GM19438 (cell line): ENCODE measurements at regions not wholly inside any gene's neighbourhood (a gene's known extent, or its start where the extent isn't known, plus 50 kb on each side); places are given as distances from the start of the nearest gene placed in this dataset.

Source experiments
- ATAC-seq: cut with Tn5 transposase; IDR thresholded peaks from one replicate; pipeline ENCODE4 v1.9.1; 2021; ENCODE audit warnings: low read depth; ENCODE audit not compliant: unreplicated experiment

DNA sequence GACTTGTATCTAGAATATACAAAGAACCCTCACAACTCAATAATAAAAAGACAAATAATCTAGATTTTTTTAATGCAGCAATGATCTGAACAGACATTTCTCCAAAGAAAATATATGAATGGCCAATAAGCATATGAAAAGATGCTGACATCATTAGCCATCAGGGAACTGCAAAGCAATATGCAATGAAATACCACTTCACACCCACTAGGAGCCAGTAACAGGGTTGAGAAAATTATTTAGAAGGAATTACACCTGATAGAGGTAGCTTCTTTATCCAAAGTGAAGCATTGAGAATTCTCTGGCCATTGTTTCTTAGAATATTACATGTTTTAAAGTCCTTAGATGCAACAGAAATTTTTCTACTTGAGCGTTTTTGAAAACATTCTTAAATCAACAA is 316.9 kb downstream of the KCNN2 start:
- no peak for ATAC-seq

DNA sequence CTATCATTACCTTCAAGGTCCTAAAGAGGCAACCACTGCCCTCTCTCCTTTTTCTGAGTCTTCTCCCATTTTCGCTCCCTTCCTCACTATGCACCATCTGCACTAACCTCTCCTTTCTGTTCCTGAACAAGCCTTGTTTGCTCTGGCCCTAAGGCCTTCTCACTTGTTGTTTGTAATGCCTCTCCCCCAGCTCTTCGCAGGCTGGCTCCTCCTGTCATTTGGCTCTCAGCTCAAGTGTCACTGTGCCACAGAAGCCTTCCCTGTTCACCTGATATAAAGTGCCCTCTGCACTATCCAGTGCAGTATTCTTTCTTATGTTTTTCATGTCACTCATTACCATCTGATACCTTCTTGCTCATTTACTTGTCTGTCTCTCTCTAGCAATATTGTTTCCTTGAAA is 303.7 kb downstream of the KCNN2 start:
- no peak for ATAC-seq

DNA sequence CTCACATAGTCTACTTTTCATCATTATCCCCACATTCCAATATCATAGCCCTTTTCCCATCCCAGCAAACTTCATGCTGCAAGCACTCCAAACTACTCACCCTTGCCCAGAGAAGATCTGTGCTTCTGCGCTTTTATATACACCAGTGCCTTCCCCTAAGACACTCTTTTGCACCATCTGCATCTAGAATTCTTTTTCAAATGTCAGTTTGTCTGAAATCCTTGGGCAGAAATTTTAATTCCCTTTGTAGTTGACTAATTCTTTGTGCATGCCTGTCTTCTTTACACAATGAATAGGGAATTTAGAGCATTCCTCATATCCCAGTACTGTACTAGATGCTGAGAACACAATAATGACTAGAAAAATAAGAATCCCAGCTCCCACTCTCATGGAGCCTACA is 298.9 kb downstream of the KCNN2 start:
- ATAC-seq, result no peak

DNA sequence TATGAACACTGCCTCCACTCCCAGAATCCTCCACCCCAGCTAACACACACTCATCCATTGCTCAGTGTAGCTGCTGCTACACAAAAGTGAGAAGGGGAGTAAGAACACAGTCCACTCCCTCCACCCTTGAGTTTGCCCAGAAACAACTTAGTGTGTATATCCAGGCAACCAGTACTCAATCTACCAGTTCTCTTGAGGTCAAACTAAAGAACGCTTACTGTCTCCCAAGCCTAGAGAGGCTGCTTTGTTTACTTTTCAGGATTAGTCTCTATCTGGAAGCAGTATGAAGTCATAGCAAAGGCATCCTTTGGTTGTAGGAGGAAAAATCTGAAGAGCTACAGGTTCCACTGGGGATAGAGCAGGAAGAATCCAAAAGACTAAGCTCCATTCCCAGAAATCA is 296.3 kb downstream of the KCNN2 start:
- ATAC-seq, result no peak

DNA sequence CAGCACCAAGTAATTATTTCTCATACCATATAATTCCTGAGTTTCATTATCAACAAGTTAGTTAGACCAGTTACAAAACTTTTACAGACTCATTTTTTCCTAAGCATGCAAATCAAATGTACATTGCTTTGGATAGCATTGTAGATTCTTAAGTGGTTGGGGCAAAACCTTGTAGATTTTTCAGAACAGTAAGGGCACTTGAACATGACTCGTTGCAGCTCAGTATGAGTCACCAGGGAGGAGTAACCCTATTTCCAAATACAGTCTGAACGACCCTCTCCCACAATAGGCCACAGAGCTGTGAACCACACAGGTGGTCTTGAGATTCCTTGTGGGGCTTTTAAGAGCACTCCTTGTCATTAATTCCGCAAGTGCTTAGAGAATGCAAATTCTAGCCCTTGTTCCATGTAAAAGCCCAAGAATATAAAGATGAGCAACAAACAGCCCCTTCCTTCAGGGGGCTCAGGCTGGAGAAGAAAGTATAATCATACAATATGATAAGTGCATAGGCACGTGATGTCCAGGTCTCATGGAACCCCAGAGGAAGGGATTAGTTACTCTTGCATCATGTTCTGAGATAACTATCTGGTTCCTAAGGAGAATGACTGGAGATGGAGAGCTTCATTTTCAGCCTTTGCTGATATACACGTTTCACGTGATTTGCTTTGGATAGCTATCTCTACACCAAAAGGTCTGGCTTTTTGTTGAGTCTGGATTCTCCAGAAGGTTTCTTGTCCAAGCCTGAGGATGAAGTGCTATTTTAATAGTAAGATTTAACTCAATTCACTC is 295.7 kb downstream of the KCNN2 start:
- ATAC-seq, result no peak

DNA sequence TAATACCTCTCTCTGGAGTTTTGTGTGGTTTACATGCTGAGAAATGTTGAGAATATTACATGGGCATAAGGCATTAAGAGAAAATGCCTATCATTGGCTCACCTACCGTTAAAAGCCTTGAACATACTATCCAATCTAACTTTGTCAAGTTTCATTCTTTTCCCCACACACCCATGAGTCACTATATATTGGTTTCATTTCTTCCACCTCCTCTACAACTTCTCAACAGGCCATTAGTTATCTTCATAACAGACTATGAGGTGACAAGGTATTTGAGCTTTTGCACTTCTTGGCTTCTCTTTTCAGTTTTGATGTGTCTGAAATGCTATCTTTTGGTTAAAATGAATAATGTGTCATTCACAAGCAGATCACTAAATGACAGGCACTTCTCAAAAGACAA is 288.0 kb downstream of the KCNN2 start:
- no peak for ATAC-seq

DNA sequence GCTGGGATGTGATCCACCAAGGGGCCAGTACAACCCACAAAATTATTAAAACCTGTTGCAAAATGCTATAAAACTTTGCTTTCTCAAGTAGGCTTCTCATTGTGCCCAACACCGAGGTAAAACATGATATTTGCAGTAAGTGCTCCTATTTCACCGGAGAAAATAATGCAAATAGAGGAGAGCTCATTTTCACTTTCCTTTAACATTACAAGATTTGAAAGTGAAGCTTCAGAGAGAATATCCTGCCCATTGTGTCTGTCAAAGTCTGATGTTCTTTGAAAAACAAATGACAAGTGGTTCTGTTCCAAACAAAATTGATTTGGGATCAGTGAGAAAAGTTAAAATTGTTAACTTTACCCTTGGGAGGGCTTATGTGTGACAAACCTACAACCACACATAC is 287.1 kb downstream of the KCNN2 start:
- no peak for ATAC-seq

DNA sequence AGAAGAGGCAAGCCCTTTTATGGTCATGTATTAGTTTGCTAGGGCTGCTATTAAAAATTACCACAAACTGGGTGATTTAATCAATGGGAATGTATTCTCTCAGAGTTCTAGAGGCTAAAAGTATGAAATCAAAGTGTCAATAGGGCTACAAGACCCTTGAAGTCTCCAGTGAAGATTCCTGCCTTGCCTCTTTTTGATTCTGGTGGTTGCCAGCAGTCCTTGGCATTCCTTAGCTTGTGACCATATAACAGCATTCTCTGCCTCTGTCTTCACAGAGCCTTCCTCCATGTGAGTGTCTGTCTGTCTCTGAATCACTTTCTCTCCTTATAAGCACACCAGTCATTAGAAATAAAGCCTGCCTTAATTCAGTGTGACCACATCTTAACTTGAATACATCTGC is 282.7 kb downstream of the KCNN2 start:
- ATAC-seq, result no peak

DNA sequence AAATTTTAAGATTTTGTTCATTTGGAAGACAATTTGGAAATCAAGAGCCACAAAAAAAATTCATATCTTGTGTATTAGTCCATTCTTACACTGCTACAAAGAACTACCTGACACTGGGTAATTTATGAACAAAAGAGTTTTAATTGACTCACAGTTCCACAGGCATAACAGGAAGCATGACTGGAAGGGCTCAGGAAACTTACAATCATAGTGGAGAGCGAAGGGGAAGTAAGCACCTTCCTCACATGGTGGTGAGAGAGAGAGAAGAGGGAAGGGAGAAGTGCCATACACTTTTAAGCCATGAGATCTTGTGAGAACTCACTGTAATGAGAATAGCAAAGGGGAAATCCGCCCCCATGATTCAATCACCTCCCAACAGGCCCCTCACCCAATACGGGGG is 274.4 kb downstream of the KCNN2 start:
- ATAC-seq, result no peak

DNA sequence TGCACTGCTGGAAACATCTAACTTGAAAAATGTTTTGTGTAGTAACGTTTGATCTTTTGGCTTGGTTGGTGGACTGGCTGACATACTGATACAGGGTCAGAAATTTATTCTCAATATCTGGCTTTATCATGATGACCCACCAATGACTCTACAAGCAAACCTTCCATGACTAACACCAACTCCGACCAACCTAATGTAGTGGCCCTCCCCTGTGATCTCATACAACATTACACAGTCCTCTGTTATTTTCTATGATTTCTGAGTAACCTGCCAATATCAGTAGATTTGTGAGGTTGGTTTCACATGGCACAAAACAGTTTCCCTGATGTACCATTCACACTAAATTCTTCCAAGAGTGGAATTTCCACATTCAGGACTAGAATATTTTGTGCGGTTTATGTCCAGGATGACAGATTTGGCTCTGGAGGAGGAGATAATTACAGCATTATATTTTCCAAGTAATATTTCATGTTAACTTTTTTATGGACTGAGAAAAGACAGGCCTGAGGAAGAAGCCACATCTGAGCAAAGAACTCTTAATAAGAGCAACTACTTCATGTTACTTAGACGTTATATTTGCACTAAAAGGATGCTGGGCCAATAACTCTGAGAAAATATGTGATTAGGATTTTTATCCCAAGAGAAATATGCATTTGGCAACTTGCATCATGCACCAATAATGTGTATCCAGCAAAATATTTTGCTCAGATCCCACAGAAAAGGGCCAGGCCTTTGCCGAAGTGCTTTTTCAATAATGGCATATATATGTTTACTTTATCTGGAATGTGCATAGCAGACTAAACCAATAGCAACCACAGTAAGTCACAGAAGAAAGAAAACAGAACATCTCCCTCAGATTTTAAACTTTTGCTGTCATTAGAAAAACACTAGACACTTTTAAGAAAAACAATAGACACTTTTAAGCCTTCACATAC is 273.4 kb downstream of the KCNN2 start:
- ATAC-seq, result no peak

DNA sequence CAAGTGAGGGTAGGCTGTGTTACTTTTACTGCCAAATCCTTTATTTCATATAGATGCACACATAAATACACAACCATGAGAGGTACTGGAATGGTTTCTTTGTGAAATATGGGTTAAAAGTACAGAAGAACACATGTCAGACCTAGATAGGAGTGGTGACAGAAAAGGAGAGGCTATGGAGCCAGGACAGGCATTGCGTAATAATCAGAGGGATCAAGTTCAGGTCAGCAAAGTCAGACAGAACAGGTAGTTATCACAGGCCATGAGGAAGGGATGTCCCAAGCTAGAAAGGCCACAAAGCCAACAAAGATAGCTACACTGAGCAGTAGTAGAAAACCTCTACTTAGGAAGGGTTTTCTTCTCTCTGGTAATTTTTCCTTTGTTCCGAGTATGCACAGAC is 272.6 kb downstream of the KCNN2 start:
- no peak for ATAC-seq

DNA sequence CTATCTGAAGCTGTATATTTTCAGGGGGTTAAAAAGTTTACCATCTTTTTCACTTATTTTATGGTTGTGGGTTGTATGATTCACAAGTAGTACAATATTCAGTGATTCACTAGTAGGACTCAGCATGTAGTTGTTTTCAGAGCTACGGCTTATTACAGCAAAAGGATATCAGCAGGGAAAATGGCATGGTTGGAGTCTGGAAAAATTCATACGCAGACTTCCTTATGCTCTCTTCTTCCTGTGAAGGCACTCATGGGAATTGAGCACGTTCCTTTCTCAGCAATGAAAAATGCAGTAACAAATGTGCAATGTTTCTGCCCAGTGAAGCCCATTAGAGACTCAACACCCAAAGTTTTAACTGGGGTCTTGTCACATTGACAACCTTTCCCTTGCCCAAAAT is 250.5 kb downstream of the KCNN2 start:
- no peak for ATAC-seq

DNA sequence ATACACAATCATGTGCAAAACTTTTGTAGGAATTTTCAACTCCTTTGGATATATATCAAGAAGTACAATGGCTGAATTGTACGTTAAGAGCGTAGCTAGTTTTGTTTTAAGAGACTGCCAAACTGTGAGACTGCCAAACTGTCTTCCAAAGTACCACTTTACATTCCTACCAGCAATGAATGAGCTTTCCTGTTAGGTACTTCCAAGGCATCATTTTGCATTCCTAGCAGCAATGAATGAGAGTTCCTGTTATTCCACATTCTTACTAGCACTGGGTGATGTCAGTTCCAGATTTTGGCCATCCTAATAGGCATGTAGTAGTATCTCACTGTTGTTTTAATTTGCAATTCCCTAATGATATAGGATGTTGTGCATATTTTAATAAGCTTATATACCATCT is 219.3 kb downstream of the KCNN2 start:
- ATAC-seq, result no peak

DNA sequence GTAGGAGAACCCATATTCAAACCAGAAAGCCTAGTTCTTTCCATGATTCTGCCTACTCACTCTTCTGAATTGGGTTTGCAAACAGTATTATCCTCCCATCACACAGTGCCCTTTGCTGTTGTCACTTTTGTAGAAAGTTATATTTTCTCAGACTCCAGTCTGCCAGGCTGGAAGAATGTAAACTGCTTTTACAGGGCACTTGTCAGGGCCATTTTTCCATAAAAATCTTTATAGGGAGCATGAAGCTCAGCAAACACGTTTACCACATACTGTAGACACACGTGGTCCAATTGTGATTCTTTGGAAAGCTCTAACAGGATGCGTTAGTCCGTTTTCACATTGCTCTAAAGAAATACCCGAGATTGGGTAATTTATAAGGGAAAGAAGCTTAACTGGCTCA is 204.0 kb downstream of the KCNN2 start:
- ATAC-seq, result no peak

DNA sequence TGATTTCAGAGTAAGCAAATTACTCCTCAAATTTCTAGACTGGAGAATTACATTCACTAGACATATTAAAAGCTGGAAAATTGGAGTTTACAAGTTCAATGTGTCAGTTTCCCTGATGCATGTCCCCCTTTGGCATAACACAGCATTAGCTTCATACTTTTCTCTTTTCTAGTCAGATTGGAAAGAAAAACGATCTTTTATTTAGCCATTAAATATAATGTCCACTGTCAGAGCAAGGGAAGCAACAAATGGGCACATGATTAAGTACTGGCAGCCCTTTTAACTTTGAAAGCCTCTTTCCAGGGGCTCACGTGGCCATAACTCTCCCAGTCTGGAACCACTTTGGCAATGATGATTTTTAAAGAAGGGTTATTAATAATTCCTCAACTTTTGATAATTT is 203.3 kb downstream of the KCNN2 start:
- ATAC-seq, result no peak

DNA sequence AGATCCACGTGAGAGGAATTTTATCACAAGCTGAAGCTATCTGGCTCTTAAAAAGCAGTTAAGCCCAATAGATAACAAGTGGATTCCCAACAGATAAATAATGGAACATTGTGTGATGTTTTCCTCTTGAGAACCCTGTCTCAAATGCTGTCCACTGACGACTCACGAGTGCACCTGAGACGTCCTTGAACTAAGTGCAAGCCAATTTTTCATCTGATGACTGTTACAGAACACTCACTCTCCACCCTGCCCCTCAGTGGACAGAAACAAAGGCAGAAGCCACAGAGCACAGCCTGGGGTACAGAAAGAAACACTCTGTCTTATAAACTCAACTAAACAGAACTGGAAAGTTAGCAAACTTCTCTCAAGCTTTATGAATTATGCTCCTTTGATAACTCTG is 199.5 kb downstream of the KCNN2 start:
- no peak for ATAC-seq
